ENCODE measurements at regions not wholly inside any gene's neighbourhood (a gene's known extent, or its start where the extent isn't known, plus 50 kb on each side); places are given as distances from the start of the nearest gene placed in this dataset.

DNA sequence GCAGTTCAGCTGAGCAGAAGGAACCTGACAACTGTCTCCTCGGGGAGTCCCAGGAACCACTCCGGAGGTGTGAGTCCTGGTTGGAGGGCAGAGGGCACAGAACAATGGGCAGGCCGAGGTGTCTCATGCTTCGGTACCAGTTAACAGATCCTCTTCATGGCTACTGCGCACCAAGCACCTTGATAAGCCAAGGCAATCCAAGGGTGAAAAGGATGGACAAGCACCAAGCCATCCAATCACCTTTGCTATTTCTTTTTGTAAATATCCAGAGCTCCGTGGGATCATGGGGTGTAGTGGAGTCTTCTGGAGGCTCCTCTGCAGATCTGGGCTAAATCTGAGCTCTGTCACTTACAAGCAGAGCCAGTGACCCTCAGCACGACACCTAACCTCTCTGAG is 233.5 kb downstream of the WDR11 start:
- Histone ChIP-seq H3K4me1 (no peaks in the 10 kb centered on the region), H3K4me3 (replicated peaks in 1 of 3) (no peak overlapping the region), H3K27ac (no peak overlapping the region), H3K9me3 (no peaks in the 10 kb centered on the region), H3K27me3 (no peaks in the 10 kb centered on the region), H3K36me3 (no peaks in the 10 kb centered on the region)
- TF ChIP-seq, protein P1, sequence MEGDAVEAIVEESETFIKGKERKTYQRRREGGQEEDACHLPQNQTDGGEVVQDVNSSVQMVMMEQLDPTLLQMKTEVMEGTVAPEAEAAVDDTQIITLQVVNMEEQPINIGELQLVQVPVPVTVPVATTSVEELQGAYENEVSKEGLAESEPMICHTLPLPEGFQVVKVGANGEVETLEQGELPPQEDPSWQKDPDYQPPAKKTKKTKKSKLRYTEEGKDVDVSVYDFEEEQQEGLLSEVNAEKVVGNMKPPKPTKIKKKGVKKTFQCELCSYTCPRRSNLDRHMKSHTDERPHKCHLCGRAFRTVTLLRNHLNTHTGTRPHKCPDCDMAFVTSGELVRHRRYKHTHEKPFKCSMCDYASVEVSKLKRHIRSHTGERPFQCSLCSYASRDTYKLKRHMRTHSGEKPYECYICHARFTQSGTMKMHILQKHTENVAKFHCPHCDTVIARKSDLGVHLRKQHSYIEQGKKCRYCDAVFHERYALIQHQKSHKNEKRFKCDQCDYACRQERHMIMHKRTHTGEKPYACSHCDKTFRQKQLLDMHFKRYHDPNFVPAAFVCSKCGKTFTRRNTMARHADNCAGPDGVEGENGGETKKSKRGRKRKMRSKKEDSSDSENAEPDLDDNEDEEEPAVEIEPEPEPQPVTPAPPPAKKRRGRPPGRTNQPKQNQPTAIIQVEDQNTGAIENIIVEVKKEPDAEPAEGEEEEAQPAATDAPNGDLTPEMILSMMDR (IDR thresholded peaks at IDR 0.05): no peak
- no peak for TF ChIP-seq POLR2A (IDR thresholded peaks at IDR 0.05)
- DNase-seq: no peak
- 72 to 88% methylated on average over 6 to 7 of the region's 7 CpGs for WGBS, 2 donors
- intact Hi-C loops (cut with DNase I): no loop called here

DNA sequence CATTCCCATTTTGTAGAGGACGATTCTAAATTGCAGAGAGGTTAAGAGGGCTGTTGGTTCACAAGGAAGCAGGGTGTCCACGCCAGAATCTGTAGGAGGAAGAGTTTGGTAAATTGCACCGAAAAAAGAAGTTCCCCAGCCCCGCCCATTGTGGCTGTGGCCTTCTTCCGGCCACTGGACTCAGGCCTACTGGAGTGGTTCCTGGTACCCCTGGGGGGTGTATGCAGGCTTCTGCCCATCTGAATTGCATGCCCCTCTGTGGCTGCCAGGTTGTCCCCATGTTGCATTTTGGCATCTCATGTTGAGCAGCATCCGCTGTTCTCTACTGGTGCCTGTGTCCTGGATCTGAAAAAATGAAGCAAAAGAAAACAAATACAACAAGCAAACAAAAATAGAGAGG is 234.2 kb downstream of the WDR11 start:
- DNase-seq: no peak
- no peak overlapping the region for H3K4me3 ChIP-seq (replicated peaks in 1 of 3)
- WGBS, 2 donors: 78 to 89% methylated on average over 6 of the region's 6 CpGs
- no peaks in the 10 kb centered on the region for H3K27me3 ChIP-seq
- no peaks in the 10 kb centered on the region for H3K36me3 ChIP-seq
- no peak overlapping the region for H3K27ac ChIP-seq
- intact Hi-C loops (cut with DNase I): no loop called here
- H3K4me1 ChIP-seq: no peaks in the 10 kb centered on the region
- no peaks in the 10 kb centered on the region for H3K9me3 ChIP-seq
- TF ChIP-seq, protein P1 (IDR thresholded peaks at IDR 0.05): no peak
- TF ChIP-seq POLR2A (IDR thresholded peaks at IDR 0.05): no peak

DNA sequence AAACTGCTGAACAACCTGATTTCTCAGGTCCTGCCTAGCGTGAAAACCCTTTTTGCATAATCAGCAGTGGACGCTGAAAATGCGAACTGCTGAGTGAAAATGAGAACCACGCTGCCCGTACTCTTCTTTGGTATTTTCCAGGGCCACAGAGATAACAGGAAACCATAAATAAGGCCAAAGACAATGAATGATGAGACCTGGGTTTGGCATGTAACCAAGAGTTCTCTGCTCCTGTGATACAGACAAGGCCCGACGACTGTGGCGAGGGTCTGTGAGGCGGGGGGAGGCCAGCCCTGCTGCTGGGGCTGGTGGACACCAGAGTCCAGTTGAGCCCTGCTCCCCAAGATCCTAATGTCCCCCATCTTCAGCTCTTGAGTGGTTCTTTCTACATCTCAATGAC is 236.0 kb downstream of the WDR11 start:
- Histone ChIP-seq H3K4me3 (replicated peaks in 1 of 3) (no peak overlapping the region), H3K36me3 (no peaks in the 10 kb centered on the region), H3K4me1 (no peaks in the 10 kb centered on the region), H3K27me3 (no peaks in the 10 kb centered on the region), H3K9me3 (no peaks in the 10 kb centered on the region), H3K27ac (no peak overlapping the region)
- WGBS, 2 donors: 72 to 83% methylated on average over 9 of the region's 9 CpGs
- intact Hi-C loops (cut with DNase I): no loop called here
- TF ChIP-seq, protein P1 (IDR thresholded peaks at IDR 0.05): no peak
- no peak for TF ChIP-seq POLR2A (IDR thresholded peaks at IDR 0.05)
- no peak for DNase-seq

DNA sequence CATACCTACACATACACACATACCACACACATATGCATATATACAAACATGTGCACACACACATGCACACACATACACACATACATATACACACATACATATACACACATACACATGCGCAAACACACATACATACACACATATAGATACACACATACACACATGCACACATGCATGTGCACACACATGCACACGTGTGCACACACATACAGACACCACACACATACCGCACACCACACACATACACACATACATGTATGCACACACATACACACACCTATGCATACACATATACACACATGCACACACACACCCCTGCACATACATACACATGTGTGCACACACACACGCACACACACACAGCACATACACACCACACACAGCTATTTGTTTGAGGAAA is 236.5 kb downstream of the WDR11 start:
- Histone ChIP-seq H3K4me1 (no peaks in the 10 kb centered on the region), H3K4me3 (replicated peaks in 1 of 3) (no peak overlapping the region), H3K9me3 (no peaks in the 10 kb centered on the region), H3K27me3 (no peaks in the 10 kb centered on the region), H3K27ac (no peak overlapping the region), H3K36me3 (no peaks in the 10 kb centered on the region)
- TF ChIP-seq POLR2A (IDR thresholded peaks at IDR 0.05): no peak
- TF ChIP-seq, protein P1 (IDR thresholded peaks at IDR 0.05): no peak
- intact Hi-C loops (cut with DNase I): no loop called here
- no peak for DNase-seq
- 92 to 100% methylated on average over 4 of the region's 4 CpGs for WGBS, 2 donors

DNA sequence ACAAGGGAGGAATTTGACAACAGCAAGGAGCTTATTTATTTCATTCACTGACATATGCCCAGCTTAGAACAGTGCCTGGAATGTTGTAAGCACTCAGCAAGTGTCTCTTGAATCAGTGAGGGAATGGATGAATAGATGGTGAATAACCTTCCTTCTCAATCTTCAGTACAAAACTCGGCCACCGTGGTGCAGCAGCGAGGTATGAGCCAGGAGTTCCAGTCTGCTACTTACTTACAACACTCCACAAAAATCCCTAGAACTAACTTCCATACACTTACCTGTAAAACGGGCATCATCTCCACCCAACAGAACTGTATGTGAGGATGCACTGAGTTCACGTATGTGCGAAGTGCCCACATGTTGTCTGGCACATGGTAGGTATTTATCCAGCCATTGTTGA is 237.4 kb downstream of the WDR11 start:
- no peaks in the 10 kb centered on the region for H3K36me3 ChIP-seq
- TF ChIP-seq POLR2A (IDR thresholded peaks at IDR 0.05): no peak
- TF ChIP-seq, protein P1 (IDR thresholded peaks at IDR 0.05): peak in 3 of 6 experiments; percentile 20 to 40 (median 28)
- H3K4me1 ChIP-seq: peaks cover 0 to 4% of the 10 kb centered on the region in 2 donors
- no peaks in the 10 kb centered on the region for H3K9me3 ChIP-seq
- no peak overlapping the region for H3K4me3 ChIP-seq (replicated peaks in 1 of 3)
- no peaks in the 10 kb centered on the region for H3K27me3 ChIP-seq
- peak; percentile 40 to 50 for DNase-seq
- 55 to 59% methylated on average over 6 of the region's 6 CpGs for WGBS, 2 donors
- H3K27ac ChIP-seq: no peak overlapping the region
- intact Hi-C loops (cut with DNase I): no loop called here

Data from thyroid gland (tissue), 4 donors.